IMR-90 (cell line): ENCODE measurements at regions not wholly inside any gene's neighbourhood (a gene's known extent, or its start where the extent isn't known, plus 50 kb on each side); places are given as distances from the start of the nearest gene placed in this dataset.

Source experiments
- ATAC-seq: fragments of 200-7000 bp; cut with Tn5 transposase; 2 replicates; pipeline ENCODE4 v1.9.1; 2020; ENCODE audit warnings: low read depth, mild to moderate bottlenecking, moderate library complexity
- BruUV-seq: library from RNA; stranded (reverse); fragments of 400-500 nt; replicated peaks from 2 replicates; lab custom pipeline; 2021; lab: Mats Ljungman, UMichigan
- CTCF ChIA-PET: fragments of 300-600 bp; formaldehyde crosslinking; extraction: SDS; loops from one replicate; lab custom pipeline; 2021; ENCODE audit warnings: antibody characterized with exemption; lab: Yijun Ruan, JAX
- POLR2A ChIA-PET: fragments of 300-600 bp; sonication (Branson Sonifier 250); formaldehyde crosslinking; loops from one replicate; lab custom pipeline; 2022; ENCODE audit warnings: antibody characterized with exemption; ENCODE audit not compliant: unreplicated experiment; lab: Charles Lee
- DNase-seq: peaks from one replicate; pipeline ENCODE4 v3.0.0; 2013
- H2AFZ ChIP-seq: replicated peaks from 2 replicates; pipeline ENCODE3; 2013; ENCODE audit warnings: low read length, mild to moderate bottlenecking; ENCODE audit not compliant: poor library complexity
- H2AK5ac ChIP-seq: 2 replicates; pipeline ENCODE4 v1.6.1; 2013; ENCODE audit warnings: low read depth, low read length, inconsistent platforms
- H2AK9ac ChIP-seq: replicated peaks from 2 replicates; pipeline ENCODE3; 2013; ENCODE audit warnings: mild to moderate bottlenecking, low read depth, low read length, moderate library complexity; ENCODE audit not compliant: poor library complexity
- H2BK120ac ChIP-seq: 2 replicates; pipeline ENCODE4 v1.6.1; 2013; ENCODE audit warnings: low read depth, low read length, inconsistent platforms
- H2BK15ac ChIP-seq: 3 replicates; pipeline ENCODE4 v1.6.1; 2013; ENCODE audit warnings: low read depth, low read length, inconsistent platforms
- H2BK20ac ChIP-seq: 2 replicates; pipeline ENCODE4 v1.6.1; 2013; ENCODE audit warnings: low read depth, mild to moderate bottlenecking, inconsistent platforms, low read length, moderate library complexity
- H2BK5ac ChIP-seq: 2 replicates; pipeline ENCODE4 v1.6.1; 2013; ENCODE audit warnings: mild to moderate bottlenecking, low read depth, low read length, inconsistent platforms; ENCODE audit not compliant: poor library complexity, severe bottlenecking
- H3K14ac ChIP-seq: replicated peaks from 2 replicates; pipeline ENCODE4 v1.6.1; 2013; ENCODE audit warnings: low read depth, low read length, inconsistent platforms
- H3K18ac ChIP-seq: 2 replicates; pipeline ENCODE4 v1.6.1; 2013; ENCODE audit warnings: low read depth, low read length, control low read depth
- H3K23ac ChIP-seq: 2 replicates; pipeline ENCODE4 v1.6.1; 2013; ENCODE audit warnings: low read depth, low read length, inconsistent platforms
- H3K27ac ChIP-seq: 2 replicates; pipeline ENCODE4 v1.5.1; 2013; ENCODE audit warnings: mild to moderate bottlenecking, control low read depth, low read length; ENCODE audit not compliant: insufficient read depth
- H3K27me3 ChIP-seq: 2 replicates; pipeline ENCODE4 v1.6.1; 2013; ENCODE audit warnings: low read length; ENCODE audit not compliant: control insufficient read depth, insufficient read depth
- H3K36me3 ChIP-seq: 2 replicates; pipeline ENCODE4 v1.6.1; 2013; ENCODE audit warnings: low read length, mixed read lengths; ENCODE audit not compliant: control insufficient read depth, insufficient read depth
- H3K4ac ChIP-seq: 2 replicates; pipeline ENCODE4 v1.6.1; 2013; ENCODE audit warnings: low read depth, low read length, inconsistent platforms
- H3K4me1 ChIP-seq: 2 replicates; pipeline ENCODE4 v1.6.1; 2013; ENCODE audit warnings: low read length, mixed read lengths; ENCODE audit not compliant: control insufficient read depth, insufficient read depth
- H3K4me2 ChIP-seq: 2 replicates; pipeline ENCODE4 v1.6.1; 2013; ENCODE audit warnings: low read depth, mild to moderate bottlenecking, control low read depth, low read length, moderate library complexity
- H3K4me3 ChIP-seq: 2 replicates; pipeline ENCODE4 v1.5.1; 2013; ENCODE audit warnings: low read depth, mild to moderate bottlenecking, control low read depth, low read length, moderate library complexity; ENCODE audit not compliant: insufficient read depth
- H3K56ac ChIP-seq: 2 replicates; pipeline ENCODE4 v1.6.1; 2013; ENCODE audit warnings: low read length, inconsistent platforms; ENCODE audit not compliant: insufficient read depth; ENCODE audit errors: extremely low read depth
- H3K79me1 ChIP-seq, 2 experiments: 2 replicates each; pipeline ENCODE4 v1.6.1; 2013; ENCODE audit warnings: low read length in 2 of 2, inconsistent platforms in 1 of 2, low read depth in 1 of 2
- H3K9ac ChIP-seq: 2 replicates; pipeline ENCODE4 v1.6.1; 2013; ENCODE audit warnings: low read depth, low read length, control low read depth
- H3K9me1 ChIP-seq: 2 replicates; pipeline ENCODE4 v1.6.1; 2013; ENCODE audit warnings: low read length, inconsistent platforms; ENCODE audit not compliant: insufficient read depth
- H3K9me3 ChIP-seq: 2 replicates; pipeline ENCODE4 v1.6.1; 2013; ENCODE audit warnings: low read length; ENCODE audit not compliant: control insufficient read depth, insufficient read depth
- H4K20me1 ChIP-seq: 2 replicates; pipeline ENCODE4 v1.6.1; 2013; ENCODE audit warnings: low read length, inconsistent platforms; ENCODE audit not compliant: insufficient read depth
- H4K5ac ChIP-seq: 2 replicates; pipeline ENCODE4 v1.6.1; 2013; ENCODE audit warnings: mild to moderate bottlenecking, low read depth, low read length, control low read depth
- H4K8ac ChIP-seq, 2 experiments: 2 replicates each; pipeline ENCODE4 v1.6.1; 2013; ENCODE audit warnings: low read depth in 2 of 2, low read length in 2 of 2, control low read depth in 1 of 2, inconsistent platforms in 1 of 2
- H4K91ac ChIP-seq: 2 replicates; pipeline ENCODE4 v1.6.1; 2013; ENCODE audit warnings: low read depth, low read length, inconsistent platforms; ENCODE audit not compliant: insufficient read depth
- CHD1 ChIP-seq: IDR thresholded peaks from 2 replicates; pipeline ENCODE4 v1.6.1; 2012; ENCODE audit warnings: low read depth, low read length, improper control_type of control experiment
- WGBS, 2 experiments: methylation state at CpG; one replicate each; pipeline versions ENCODE4 v1.1.5 to v1.1.7; 2013; ENCODE audit warnings: missing lambda C conversion rate in 2 of 2; ENCODE audit not compliant: insufficient read length in 1 of 2; ENCODE audit errors: extremely low coverage in 2 of 2; 5-methylcytosine and 5-hydroxymethylcytosine counted together
- dilution Hi-C: fragments of 300-500 bp; cut with HindIII; formaldehyde crosslinking; loops from one replicate; pipeline ENCODE4 v1.14.3; 2018; ENCODE audit warnings: low sequenced_read_pairs; ENCODE audit not compliant: unreplicated experiment
- in situ Hi-C: fragments of 300-500 bp; cut with MboI; formaldehyde crosslinking; loops from 3 replicates; pipeline ENCODE4 v1.14.3; 2019; ENCODE audit warnings: low sequenced_read_pairs, inconsistent platforms, mixed read lengths
- intact Hi-C: fragments of 100-400 bp; cut with micrococcal nuclease; formaldehyde crosslinking; loops from 2 replicates; pipeline ENCODE4 v1.10.0; 2022

DNA sequence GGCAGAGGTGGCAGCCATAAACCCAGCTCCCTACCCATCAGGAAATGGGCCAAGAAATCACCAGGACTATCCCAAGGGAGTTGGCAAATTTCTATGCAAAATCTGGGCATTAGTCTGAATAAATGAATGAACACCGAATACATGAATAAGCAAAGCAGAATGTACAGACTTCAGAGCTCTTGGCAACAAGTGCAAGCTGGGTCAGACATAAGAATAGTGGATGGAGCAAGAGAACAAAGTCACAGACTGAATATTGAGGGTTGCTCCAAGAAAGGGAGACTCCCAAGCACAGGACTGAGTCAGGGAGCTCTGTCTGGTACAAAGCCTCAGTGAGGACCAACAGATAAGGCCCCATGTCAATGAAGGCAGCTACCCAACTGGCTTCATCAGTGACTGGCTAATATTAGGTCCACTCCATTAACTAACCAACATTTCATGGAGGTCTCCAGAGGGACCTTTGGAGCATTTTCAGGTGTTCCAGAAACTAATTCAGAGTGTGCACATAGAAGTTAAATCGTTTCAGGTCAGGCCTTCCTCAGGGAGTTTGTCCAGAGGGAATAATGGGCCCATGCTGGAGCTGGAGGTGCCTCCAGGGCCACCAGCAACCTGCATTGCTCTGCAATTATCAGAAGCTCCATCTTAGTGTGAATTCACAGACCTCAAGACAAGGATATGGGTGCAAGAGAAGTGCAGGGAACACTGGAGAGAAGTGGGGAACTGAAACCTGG is 191.5 kb upstream of the RALGAPA2 start:
- no peak for ATAC-seq

More for the DNA sequence above, 191.5 kb upstream of the RALGAPA2 start:
- Histone ChIP-seq H3K27ac (no peak overlapping the region), H4K5ac (no peak overlapping the region), H3K36me3 (no peaks in the 10 kb centered on the region), H3K9me1 (no peaks in the 10 kb centered on the region), H3K9me3 (peaks cover 8% of the 10 kb centered on the region), H3K23ac (no peak overlapping the region), H2BK5ac (no peak overlapping the region), H4K8ac (no peak overlapping the region), H3K4me3 (no peak overlapping the region), H3K14ac (no peak overlapping the region), H3K79me1 (no peaks in the 10 kb centered on the region), H4K20me1 (no peaks in the 10 kb centered on the region), H2BK120ac (no peak overlapping the region), H2BK20ac (no peak overlapping the region), H2AK9ac (no peak overlapping the region), H2AFZ (no peak overlapping the region), H3K18ac (no peak overlapping the region), H3K4me2 (no peak overlapping the region), H3K4ac (no peak overlapping the region), H3K27me3 (no peaks in the 10 kb centered on the region), H2BK15ac (no peak overlapping the region), H3K56ac (no peak overlapping the region), H2AK5ac (no peak overlapping the region), H3K4me1 (no peaks in the 10 kb centered on the region), H3K9ac (no peak overlapping the region), H4K91ac (no peak overlapping the region)
- in situ Hi-C loops (no loop called here), intact Hi-C loops (no loop called here), dilution Hi-C loops (no loop called here)
- DNase-seq: no peak
- ChIA-PET POLR2A (no interaction called here), CTCF (no interaction called here)
- no peak for TF ChIP-seq CHD1
- BruUV-seq: no TSS peak
- WGBS, 2 experiments: 0% methylated on average over 1 of the region's 2 CpGs; no CpG with 5 or more reads in 1 of the 2 experiments
